Mucosa of gallbladder (tissue), 1 donor: ENCODE measurements at regions not wholly inside any gene's neighbourhood (a gene's known extent, or its start where the extent isn't known, plus 50 kb on each side); places are given as distances from the start of the nearest gene placed in this dataset.

Experiments
- DNase-seq: peaks from one replicate; pipeline ENCODE4 v3.0.0-alpha.2; 2020; ENCODE audit warnings: low spot score
- donor health status: DM: no; HTN: no; CAD: no.

DNA sequence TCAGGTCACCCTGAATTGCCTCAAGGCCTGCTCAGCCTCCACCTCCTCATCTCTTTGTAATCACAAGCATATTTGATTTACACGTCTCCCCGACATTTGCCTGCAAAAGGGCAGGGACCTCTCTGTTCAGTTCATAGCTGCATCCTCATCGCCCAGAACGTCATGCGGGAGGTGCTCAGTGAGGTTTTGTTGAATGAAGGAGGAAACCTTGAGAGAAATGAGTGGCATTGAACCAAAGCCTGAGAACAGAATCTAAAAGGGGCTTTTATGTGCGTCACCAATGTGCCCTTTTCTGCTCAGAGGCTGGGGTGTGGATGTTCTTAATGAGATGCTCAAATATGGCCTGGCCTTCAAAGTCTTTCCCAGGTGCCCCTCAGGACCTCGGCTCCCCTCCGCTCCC lies 50.0 kb upstream of the LHX5 start:
- DNase-seq: no peak
